ENCODE measurements at regions not wholly inside any gene's neighbourhood (a gene's known extent, or its start where the extent isn't known, plus 50 kb on each side); places are given as distances from the start of the nearest gene placed in this dataset.

GRCh38 chr4:29711226-29711625 is 1008.9 kb upstream of the PCDH7 start:
- TF ChIP-seq, protein P1, sequence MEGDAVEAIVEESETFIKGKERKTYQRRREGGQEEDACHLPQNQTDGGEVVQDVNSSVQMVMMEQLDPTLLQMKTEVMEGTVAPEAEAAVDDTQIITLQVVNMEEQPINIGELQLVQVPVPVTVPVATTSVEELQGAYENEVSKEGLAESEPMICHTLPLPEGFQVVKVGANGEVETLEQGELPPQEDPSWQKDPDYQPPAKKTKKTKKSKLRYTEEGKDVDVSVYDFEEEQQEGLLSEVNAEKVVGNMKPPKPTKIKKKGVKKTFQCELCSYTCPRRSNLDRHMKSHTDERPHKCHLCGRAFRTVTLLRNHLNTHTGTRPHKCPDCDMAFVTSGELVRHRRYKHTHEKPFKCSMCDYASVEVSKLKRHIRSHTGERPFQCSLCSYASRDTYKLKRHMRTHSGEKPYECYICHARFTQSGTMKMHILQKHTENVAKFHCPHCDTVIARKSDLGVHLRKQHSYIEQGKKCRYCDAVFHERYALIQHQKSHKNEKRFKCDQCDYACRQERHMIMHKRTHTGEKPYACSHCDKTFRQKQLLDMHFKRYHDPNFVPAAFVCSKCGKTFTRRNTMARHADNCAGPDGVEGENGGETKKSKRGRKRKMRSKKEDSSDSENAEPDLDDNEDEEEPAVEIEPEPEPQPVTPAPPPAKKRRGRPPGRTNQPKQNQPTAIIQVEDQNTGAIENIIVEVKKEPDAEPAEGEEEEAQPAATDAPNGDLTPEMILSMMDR (IDR thresholded peaks at IDR 0.05; ENCODE audit: low read length), result no peak
- TF ChIP-seq EZH2 (IDR thresholded peaks at IDR 0.05; ENCODE audit: borderline replicate concordance, low read length), result no peak
